Effector CD8-positive, alpha-beta T cell (primary cell): ENCODE measurements at regions not wholly inside any gene's neighbourhood (a gene's known extent, or its start where the extent isn't known, plus 50 kb on each side); places are given as distances from the start of the nearest gene placed in this dataset.

Source experiments
- DNase-seq: peaks from one replicate; lab custom pipeline; 2025; lab: John Stamatoyannopoulos, UW

DNA sequence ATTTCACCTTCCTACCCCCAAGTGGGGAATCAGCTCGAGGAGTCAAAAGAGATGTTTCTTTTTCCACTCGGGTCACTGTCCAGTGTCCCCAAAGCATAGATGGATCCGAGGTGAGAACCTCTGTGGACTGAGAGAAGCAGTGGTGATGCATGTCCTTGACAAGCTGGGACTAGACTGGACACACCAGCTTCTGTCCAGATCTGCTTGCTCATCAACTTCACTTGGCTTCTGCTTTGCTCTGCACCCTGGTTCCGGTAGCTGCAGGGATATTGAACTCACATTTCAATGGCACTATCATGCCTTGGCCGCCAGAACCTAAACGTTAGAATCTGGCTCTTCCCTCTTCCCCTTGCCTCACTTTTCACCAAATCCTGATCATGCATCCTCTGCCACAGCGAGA lies 50.3 kb upstream of the CXCL12 start:
- no peak for DNase-seq

DNA sequence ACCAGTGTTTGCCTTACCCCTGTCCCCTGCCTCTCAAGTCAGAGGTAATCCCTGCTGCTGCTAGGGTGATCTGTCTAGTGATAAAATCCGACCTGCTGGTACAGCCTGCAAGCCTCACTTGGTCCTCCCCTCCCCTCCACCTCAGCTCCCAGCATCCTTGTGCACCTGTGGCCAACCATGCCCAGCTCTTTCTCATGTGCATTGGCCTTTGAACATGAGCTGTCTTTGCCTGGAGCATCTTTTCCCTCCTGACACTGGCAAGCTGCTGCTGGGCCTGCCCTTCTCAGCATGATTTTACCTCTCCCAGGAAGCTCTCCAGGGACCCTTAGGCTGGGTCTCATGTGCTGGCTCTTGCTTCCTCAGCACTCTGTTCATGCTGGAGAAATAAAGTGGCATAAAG lies 51.3 kb upstream of the CXCL12 start:
- DNase-seq, result no peak

DNA sequence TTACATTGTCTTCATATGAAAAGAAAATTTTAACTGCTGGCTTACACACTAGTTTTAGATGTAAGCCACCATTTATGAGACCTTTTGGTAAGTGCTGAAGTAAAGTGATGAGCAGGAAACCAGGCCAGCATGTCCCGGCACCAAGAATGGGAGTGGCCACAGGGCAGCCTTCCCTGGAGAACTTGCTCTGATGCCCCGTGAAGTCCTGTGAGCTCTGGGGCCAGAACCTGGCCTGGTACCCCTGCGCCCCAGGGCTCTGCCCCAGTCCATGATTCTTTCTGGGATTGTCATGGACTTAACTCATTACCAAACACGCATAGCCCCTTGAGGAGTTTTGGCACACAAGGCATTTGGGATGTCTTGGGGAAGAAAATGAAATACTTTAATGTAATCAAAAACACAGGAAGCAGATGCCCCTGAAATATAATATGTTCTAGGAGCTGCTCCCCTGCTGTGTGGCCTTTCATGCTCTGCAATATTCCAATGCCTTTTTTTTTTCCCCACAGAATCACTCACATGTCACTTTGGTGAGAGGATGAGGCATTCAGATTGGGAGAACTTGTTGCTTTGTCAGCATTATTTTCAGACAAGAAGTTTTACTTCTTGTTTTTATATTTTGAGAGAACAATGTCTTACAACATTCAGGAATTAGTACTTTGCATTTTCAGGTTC lies 53.1 kb upstream of the CXCL12 start:
- no peak for DNase-seq

DNA sequence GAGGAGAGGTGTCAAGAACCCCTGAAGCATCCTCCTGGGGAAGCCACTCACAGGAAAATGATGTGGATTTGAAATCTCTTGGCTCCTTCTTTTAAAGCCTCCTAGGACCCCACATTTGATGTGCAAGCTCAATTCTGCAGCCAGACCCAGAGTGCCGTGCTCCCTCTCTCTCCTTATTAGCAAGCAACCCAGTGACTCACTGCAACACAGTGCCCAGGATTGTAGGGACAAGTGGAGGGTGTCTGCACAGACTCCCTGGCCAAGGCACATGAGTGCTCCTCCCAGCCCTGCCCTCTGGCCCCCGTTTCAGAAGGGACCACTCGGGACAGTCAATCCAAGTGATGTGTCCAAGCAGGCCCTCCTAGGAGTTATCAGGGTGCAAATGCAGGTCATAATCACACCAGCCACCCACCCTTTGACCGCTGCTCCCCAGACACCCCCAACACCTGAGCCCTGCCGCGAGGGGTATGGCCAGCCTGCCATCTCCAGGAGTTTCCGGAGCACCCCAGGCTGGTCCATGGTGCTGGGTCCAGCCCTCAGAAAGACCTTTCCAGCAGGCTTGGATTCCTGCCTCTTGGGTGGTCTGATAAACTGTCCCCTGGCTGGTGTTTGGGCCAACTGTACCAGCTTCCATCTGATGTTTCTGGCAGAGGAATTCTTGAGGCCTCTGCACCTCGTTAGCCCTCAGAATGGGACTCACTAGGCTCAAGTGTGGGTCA lies 54.5 kb upstream of the CXCL12 start:
- no peak for DNase-seq

DNA sequence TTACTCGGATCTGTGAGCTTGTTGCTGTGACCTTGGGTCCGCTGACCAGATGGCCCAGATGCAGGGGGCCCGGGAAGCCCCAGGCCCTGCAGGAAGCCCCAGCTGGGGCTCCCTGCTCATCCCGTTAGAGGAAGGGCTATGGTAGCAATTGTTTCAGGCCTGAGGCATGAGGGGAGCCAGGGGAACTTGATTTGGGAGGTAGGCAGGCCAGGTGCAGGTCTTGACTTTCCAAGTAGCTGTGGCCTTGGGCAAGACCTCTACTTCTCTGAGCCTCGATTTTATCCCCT lies 55.0 kb upstream of the CXCL12 start:
- no peak for DNase-seq

DNA sequence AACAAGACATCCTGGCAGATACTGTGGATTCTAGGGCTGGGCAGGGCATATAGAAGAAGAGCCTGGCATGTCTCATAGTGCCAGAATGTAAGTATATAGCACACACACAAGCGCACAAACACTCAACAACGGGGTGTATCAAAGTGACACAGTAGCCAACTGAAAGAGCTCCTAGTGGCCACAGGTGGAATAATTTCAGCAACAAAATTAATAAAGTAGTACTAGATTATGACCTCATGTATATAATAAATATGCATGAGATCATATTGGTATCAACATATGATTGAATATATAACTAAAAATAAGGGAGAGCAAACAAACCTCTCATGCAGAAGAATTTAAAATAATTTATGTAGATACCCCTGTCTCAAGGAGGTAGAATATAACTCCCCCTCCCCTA lies 72.4 kb upstream of the CXCL12 start:
- DNase-seq, result no peak

DNA sequence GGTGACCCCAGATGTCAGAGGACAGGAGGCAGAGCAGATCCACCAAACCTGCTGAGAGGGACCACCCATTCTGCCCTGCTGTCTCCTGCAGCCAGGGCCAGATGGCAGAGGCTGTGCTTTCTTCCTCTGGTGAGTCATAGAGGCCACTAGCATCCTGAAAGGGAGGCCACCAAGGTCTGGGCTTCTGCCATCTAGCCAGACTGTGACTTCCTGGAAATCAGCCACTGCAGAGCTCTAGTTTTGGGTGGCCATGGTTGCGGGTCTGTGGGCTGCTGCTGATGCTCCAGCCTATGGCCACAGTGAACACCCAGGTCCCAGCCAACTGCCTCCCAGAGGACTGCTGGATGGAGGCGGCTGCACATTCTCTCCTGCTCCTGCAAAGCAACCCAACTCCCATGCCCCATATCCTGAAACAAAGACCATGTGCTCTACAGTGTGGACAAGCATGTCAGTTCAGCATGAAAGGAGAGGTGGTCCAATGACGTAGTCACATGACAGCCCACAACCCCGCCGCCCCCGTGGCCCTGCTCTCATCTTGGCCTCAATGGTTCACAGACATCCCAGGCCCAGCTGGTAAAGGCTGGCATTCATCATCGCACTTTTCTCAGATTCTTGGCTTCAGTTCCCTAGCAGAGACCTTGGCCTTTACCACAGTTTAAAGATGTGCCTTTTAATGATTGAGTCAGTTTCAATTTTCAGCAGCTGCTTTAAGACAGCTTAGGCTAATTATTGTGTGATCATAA lies 73.9 kb upstream of the CXCL12 start:
- no peak for DNase-seq

DNA sequence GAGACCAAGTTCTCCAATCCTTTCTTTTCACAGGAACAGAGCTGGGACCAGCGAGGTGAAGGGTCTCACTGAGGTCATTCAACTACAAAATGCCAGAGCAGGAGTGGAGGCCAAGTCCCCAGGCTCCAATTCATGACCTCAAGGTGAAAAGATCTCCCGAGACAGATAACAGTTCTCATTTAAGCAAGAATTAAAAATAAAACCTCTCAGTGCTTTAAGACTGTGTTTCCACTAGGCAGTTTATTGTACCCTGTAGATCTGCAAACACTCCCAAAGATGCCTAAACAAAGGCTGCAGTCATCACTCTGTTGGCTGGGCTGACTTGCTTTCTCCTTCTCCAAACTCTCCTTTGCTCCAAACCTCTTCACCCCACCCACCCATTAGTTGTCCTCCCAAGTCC lies 74.8 kb upstream of the CXCL12 start:
- no peak for DNase-seq

DNA sequence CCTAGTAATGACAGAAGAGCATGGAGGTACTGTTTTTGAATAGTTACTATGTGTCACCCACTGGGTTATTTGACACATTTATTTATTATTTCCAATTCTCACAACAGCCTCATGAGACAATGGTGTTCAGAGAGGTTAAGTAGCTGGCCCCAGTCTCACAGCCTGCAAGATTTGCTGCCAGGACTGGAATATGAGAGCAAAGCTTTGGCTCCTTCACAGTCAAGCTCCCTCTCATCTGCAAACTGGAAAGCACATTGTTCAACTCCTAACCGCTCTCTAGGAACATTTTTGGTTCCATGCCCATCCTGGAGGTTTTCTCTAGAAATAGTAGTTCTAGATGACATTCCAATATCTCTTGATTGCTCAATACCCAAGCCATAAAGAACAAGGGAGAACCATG lies 75.5 kb upstream of the CXCL12 start:
- DNase-seq, result no peak

DNA sequence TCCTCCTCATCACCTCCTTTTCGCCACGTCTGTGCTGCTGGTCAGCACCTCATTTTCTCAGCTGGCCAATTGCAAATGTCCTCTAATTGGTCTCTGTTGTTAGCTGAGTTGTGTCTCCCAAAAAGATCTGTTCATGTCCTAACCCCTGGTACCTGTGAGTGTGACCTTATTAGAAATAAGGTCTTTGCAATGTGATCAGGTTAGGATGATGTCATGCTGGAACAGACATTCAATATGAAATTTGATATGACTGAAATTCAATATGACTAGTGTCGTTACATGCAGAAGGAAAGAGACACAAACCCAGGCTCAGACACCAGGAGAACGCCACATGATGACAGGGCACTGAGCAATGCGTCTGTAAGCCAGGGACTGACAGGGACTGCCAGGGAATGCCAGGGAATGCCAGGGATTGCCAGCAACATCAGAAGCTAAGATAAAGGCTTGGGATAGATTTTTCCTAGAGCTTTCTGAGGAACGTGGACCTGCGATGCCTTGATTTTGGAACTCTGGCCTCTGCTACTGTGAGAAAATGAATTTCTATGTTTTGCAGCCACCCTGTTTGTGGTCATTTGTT lies 77.5 kb upstream of the CXCL12 start:
- DNase-seq, result no peak

DNA sequence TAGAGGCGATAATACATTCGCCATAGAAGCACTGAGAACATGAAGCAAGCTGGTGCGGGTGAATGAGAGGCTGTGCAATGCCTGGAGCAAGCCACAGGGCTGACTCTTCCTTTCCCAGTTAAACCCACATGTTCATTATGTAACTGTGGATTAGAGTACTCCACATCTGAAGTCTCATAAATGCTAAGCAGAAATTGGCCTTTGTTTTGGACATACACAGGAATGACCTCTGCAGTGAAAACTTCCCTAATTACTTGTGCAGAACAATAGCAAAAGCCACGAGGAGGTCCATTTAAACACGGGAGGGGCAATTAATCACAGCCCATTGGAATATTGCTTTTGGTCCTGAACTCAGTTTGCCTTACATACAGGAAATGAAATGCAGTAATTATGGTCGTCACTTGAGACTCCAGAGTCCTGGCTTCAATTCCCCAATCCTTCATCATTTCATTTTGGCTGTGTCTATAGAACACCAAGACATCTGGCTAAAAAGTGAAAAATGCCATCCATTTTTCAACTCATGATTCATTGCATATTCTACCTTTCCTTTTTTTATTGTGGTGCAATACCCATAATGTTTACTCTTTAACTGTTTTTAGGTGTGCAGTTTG lies 78.7 kb upstream of the CXCL12 start:
- DNase-seq, result no peak

DNA sequence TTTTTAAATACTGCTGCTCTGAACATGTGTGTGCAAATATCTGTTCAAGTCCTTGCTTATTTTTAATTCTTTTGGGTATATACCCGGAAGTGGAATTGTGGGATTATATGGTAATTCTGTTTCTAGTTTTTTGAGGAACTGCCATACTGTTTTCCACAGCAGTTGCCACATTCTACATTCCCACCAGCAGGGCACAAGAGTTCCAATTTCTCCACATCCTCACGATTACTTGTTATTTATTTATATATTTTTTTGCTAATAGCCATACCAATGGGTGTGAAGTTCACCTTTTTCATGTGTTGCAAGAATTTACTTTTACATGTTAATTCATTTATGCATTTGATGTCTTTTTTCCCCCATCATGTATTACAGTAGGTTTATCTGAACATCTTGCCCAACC lies 79.6 kb upstream of the CXCL12 start:
- DNase-seq, result no peak

DNA sequence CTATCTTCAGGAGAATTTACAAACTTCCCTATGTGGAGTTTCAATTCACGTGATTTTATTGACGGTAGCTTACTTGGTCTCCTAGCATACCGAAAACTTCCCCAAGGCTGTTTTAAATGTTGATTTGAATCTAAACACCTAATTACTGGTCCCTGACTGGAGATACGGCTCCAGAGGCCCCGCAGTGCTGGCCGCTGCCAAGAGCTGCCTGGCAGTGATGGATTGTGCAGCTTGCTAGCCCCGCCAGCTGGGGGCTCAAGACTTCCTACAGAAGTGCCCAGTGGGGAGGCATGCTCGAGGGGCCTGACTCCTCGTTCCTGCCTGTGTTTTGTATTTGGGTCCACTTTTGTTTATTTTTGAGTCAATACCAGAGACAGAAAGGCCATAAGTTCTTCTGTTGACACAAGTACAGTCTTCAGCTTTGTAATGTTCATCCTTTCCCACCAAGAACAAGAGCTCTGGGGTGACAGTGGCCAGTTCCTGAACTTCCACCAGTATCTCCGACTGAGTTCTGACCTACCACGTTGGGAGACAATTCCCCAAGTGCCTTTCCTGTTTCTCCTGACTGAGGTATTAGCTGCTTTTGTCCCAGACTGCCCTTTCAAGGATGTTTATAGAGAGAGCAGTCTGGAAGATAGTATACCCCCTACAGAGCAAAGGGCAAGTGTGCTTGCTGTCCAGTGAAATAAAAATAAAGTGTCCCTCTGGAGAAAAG lies 80.7 kb upstream of the CXCL12 start:
- no peak for DNase-seq

DNA sequence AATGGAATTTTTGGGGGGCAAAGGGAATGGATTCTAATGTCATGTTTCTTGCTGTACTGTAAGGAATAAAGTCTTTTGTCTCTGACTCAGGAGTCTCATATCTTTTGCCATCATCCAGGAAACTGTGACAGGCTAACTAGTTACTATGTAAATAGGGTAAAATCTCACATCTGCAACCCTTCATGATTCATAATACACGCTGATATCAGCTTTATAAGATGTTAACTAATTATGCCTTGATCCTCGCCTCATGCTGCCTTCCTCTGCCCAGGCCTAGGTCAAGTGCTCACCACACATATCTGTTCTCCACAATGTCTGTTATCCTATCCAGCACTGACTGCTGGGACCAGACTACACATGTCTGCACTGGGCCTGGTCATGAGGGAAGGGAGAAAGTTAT lies 81.3 kb upstream of the CXCL12 start:
- no peak for DNase-seq

DNA sequence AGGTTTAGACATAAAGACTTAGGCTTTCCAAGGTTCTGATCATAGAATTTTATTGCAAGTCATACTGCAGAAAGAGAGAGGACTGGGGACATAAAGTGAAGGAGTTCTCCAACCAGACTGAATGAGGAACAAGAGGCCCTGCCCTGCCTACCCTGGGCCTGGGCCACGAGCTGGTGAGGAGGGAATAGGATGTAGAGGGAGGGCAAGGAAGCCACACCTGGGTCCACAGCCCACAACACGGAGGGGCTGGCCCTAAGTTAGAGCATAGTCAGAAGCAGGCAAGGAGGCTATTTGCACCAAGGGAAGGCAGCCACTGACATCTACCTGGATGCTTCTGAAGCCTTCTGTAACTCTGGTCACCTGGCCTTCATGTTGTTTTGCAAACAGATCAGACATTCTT lies 82.2 kb upstream of the CXCL12 start:
- no peak for DNase-seq

DNA sequence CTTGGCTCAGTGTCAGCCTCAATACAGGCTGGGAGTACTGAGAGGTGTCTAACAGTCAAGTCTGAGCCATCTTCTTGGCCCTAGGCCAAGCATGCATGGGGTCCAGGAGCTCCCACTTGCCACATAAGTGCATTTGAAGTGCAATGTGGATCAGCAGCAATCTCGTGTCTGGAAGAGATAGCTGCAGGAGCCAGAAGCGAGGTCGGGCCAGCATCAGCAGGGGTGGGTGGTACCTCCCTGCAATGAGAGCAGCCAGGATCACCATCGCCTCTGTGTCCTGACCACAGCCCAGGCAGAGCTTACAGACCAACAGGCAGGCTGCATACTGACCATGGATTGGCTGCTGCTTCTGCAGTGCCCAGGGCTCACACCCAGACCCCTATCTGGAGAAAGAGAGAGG lies 83.0 kb upstream of the CXCL12 start:
- no peak for DNase-seq

DNA sequence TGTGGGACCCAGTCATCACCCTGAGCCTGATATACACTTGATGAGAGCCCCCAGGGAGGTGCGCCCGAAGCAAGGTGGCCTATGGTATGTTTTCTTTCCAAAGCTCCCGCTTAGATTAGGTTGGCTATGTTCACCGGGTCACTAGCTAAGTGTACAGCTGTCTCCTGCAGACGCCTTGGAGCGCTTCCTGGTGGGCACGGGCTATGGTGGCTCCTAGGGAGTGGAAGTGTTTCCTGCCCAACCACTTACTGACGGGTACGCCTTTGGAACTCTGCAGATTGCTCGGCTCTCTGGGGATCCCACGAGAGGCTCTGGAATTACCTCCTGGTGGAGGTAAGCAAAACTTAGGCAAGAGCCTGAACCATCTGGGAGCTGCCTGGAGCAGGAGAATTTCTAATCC lies 83.6 kb upstream of the CXCL12 start:
- no peak for DNase-seq

DNA sequence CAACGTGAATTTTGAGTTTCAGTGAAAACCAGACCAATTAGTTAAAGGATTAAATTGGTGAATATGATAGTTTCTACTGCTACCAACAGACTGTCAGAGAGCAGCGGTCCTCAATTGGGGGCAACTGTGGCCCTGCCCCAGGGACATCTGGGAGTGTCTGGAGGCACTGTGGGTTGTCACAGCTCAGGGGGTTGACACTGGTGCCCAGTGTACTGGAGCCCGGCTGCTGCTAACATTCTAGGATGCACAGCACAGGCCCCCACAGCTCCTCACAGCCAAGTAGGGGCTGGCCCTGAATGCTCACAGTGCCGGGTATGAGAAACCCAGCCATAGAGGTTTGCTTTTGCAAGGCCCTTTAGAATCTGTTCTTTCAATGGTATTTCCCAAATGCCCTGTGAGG lies 84.1 kb upstream of the CXCL12 start:
- DNase-seq, result no peak

DNA sequence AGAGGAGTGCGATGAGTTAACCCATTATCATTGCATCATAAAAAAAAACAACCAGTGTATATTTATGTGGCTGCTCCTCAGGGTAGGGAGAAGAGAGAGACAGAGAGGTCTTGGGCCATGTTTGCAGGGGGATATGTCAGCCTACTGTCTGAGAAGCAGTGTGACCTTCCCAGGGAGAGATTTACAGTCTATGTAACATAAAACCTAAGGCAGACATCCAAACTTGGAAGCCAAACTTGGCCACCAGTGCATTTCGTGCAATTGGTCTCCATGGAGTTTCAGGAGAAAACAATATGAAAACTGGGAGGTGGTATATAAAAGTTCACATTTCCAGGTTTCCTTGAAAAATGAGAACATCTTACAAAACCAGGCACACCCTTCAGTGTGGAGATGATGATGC lies 85.9 kb upstream of the CXCL12 start:
- DNase-seq, result no peak

DNA sequence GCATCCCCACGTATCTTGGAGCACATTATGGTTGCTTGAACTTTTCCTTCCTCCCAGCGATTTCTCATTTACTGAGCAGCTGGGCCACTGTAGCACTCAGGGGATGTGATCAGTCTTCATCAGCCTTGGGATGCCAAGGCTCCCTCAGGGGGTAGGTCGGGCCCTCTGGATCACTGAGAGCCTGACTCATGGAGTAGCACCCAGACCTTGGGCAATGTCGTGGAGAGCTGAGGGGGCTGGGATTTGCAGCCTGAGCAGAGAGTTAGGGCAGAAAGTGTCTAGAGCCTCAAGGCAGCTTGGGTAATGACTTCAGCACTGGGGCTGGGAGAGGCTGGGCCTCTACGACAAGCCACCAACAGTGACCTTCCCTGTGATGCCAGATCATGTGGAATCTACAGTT lies 86.5 kb upstream of the CXCL12 start:
- DNase-seq, result no peak

DNA sequence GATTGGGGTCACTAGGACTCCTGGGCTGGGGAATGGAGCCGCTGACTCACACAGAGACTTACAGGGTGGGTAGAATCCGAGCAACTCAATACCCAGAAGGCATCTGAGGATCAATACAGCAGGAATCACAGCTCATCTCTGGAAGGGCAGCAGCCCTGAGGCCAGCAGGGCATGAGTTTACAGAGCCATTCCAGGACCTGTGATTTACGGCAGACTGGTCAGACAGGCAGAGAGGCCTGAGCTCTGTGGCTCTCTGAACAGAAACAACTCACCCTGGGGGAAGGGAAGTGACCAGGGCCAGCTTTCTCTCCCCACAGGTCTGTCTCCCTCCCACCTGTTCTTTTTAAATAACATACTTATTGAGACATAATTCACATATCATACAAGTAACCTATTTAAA lies 88.2 kb upstream of the CXCL12 start:
- DNase-seq, result no peak

DNA sequence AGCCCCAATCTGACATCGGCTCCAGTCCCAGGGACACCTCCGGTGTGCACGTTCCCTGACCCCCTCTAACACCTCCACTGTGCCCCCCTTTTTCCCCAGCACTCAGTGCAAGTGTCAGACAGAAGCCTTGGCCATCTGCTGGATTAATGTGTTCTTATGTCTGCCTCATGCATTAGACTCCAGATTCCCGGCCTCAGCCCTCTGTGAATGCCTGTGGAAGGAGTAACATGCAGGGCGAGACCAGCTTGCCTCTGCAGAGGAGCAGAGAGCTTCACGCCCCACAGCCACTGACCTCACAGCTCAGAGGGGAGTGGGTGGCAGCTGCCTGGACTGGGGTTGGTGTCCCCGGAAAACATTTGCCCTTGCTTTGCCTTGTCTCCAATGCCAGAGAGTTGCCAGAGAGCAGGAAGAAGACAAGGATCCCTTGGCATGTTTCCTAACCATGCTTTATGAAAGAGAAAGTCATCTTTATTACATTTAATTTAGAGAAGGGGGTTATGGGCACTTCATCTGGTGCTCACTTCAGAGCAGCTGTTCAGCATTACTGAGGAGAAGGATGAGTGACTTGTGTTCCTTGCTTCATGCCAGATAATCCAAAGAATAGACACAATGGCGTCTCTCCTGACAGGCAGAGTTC lies 91.6 kb upstream of the CXCL12 start:
- no peak for DNase-seq
